Kidney (tissue), 13 donors: ENCODE measurements at regions not wholly inside any gene's neighbourhood (a gene's known extent, or its start where the extent isn't known, plus 50 kb on each side); places are given as distances from the start of the nearest gene placed in this dataset.

Experiments used
- DNase-seq, 5 donors: peaks; one replicate each; pipeline ENCODE4 v3.0.0-alpha.2; 2013 to 2020
- FAIRE-seq: peaks from 2 replicates; lab custom pipeline; 2012; peaks lifted over from hg19 to GRCh38; lab: Jason Lieb, UNC
- H3K27ac ChIP-seq, 2 donors: one replicate each; pipeline ENCODE4 v1.7.0; 2013; ENCODE audit warnings: low read depth in 2 of 2, low read length in 2 of 2, inconsistent platforms in 1 of 2
- H3K27me3 ChIP-seq: one replicate; pipeline ENCODE4 v1.7.1; 2013; ENCODE audit warnings: low read length, inconsistent platforms; ENCODE audit not compliant: control insufficient read depth, insufficient read depth
- H3K36me3 ChIP-seq, 3 donors: one replicate each; pipeline versions ENCODE4 v1.7.0 to v1.7.1; 2013; ENCODE audit warnings: low read length in 3 of 3, control low read depth in 1 of 3, inconsistent platforms in 1 of 3; ENCODE audit not compliant: insufficient read depth in 3 of 3, control insufficient read depth in 2 of 3
- H3K4me1 ChIP-seq, 3 donors: one replicate each; pipeline versions ENCODE4 v1.7.0 to v1.7.1; 2013; ENCODE audit warnings: low read length in 3 of 3, inconsistent platforms in 1 of 3, low read depth in 1 of 3; ENCODE audit not compliant: control insufficient read depth in 2 of 3, insufficient read depth in 2 of 3
- H3K4me3 ChIP-seq, 3 donors: one replicate each; pipeline versions ENCODE4 v1.7.0 to v1.8.1; 2013; ENCODE audit warnings: low read length in 3 of 3, control low read depth in 1 of 3, inconsistent platforms in 1 of 3
- H3K9ac ChIP-seq, 3 donors: one replicate each; pipeline versions ENCODE4 v1.7.0 to v1.7.1; 2013; ENCODE audit warnings: low read length in 3 of 3, control low read depth in 1 of 3, inconsistent platforms in 1 of 3
- H3K9me3 ChIP-seq, 3 donors: one replicate each; pipeline versions ENCODE4 v1.7.0 to v1.7.1; 2013; ENCODE audit warnings: low read length in 3 of 3, control low read depth in 1 of 3, inconsistent platforms in 1 of 3; ENCODE audit not compliant: control insufficient read depth in 2 of 3, insufficient read depth in 1 of 3
- CTCF ChIP-seq: IDR thresholded peaks from 3 replicates; pipeline ENCODE4 v1.5.1; 2012; ENCODE audit warnings: mild to moderate bottlenecking, moderate library complexity, borderline replicate concordance; ENCODE audit not compliant: insufficient read depth; ENCODE audit errors: extremely low read depth
- intact Hi-C: fragments of 100-400 bp; cut with DNase I; formaldehyde crosslinking; loops from one replicate; pipeline ENCODE4 v1.11.1; 2022
- donor health status: control.
- donor health status: control.
- donor health status: control.
- donor health status: control.
- donor health status: control.
- donor health status: DM: yes; HTN: yes; CAD: no.
- donor health status: Normal renal cell carcinoma (clear cell type).

DNA sequence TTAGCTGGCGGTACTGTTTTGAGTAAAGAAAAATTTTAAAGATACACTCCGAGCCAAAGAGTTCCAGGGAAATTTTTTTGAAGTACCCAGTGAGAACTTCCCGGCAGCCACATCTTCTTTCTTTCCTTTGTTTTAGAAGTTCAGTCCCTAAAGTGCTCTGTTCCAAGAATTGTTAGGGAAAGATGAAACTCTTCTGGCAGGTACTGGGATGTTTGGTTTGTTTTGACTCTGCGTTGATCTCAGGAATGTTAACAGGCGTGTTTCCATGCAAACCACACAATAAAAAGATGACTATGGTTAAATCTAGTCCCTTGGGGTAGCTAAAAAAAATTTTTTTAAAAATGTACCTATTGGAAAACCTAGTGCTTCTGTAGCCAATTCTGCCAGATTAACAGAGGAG, 224.7 kb upstream of the PHYHIPL start:
- intact Hi-C loops: no loop called here
- FAIRE-seq: no peak
- no peak overlapping the region for H3K4me3 ChIP-seq
- no peaks in the 10 kb centered on the region for H3K36me3 ChIP-seq
- TF ChIP-seq CTCF: no peak
- H3K9me3 ChIP-seq: no peaks in the 10 kb centered on the region
- H3K9ac ChIP-seq: no peak overlapping the region
- H3K4me1 ChIP-seq: peaks cover 0 to 4% (median 2%) of the 10 kb centered on the region in 3 donors
- peaks cover 2% of the 10 kb centered on the region for H3K27me3 ChIP-seq
- DNase-seq: no peak
- H3K27ac ChIP-seq: no peak overlapping the region

DNA sequence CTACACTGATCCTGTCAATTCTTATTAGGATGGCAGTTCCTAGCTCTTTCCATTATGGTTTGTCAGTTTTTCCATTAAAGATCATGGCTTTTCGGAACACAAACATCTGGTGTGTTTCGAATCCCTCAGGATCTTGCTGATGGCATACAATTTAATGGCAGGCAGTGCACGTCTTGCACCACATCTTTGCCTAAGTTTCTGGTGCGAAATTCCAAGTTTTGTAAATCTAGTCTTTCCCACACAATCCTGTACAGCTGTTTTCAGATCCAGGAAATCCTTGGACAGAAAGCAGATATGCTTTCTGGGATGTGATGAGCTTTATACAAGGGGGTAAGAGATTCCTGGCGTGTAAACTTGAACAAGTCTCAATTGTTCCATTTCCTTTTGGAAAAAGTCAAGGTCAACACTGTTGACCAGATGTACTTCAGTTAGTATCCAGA, 224.3 kb upstream of the PHYHIPL start:
- Histone ChIP-seq H3K4me3 (no peak overlapping the region), H3K9ac (no peak overlapping the region), H3K27ac (peak overlapping the region in 1 of 2 donors; percentile 66), H3K36me3 (no peaks in the 10 kb centered on the region), H3K27me3 (peaks cover 2% of the 10 kb centered on the region), H3K4me1 (peaks cover 0 to 4% (median 2%) of the 10 kb centered on the region in 3 donors), H3K9me3 (no peaks in the 10 kb centered on the region)
- TF ChIP-seq CTCF: no peak
- FAIRE-seq (no peak), DNase-seq (no peak)
- intact Hi-C loops: no loop called here

DNA sequence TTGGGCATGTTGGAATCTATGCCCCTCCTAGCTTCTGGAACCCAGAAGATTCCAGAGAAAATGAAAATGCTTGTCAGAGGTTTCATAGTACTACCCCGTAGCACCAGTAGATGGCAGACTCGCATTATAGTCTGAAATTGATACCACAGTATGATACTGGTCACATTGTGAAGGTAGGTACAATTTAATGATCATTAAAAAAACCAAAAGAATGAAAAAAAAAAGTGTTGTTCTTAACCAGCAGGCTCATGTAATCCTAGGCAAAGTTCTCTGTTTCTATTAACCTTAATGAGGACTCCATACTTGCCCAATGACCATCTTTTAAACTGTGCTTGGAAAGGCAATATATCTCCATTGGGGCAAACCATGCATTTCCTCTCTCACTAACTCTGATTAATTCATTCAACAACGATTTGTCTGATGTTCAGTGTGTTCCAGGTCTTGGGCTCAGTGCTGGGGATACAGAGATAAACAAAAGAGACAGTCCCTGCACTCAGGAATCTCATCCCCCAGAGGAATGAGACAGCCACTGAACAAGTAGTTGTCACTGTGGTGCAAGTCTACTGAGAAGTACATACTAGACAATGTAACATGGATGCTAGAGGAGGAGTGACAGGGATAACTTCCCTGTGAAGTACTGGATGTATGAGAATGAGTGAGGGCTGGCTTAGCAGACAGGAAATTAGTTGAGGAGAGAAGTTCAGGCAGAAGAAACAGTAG, 223.5 kb upstream of the PHYHIPL start:
- intact Hi-C loops: no loop called here
- Histone ChIP-seq H3K4me3 (no peak overlapping the region), H3K27me3 (peaks cover 2% of the 10 kb centered on the region), H3K9me3 (no peaks in the 10 kb centered on the region), H3K9ac (no peak overlapping the region), H3K27ac (peak overlapping the region in 1 of 2 donors; percentile 66), H3K4me1 (peaks cover 0 to 4% (median 2%) of the 10 kb centered on the region in 3 donors), H3K36me3 (no peaks in the 10 kb centered on the region)
- FAIRE-seq (peak; percentile 89), DNase-seq (peak in 3 of 5 donors; percentile 53 to 75 (median 71))
- peak; percentile 70 for TF ChIP-seq CTCF
